Panc1 (cell line): ENCODE measurements at regions not wholly inside any gene's neighbourhood (a gene's known extent, or its start where the extent isn't known, plus 50 kb on each side); places are given as distances from the start of the nearest gene placed in this dataset.

Source experiments
- ATAC-seq: fragments of 200-7000 bp; cut with Tn5 transposase; 2 replicates; pipeline ENCODE4 v1.9.1; 2020; ENCODE audit warnings: mild to moderate bottlenecking, moderate library complexity
- BruUV-seq: library from RNA; stranded (reverse); fragments of 400-500 nt; replicated peaks from 2 replicates; lab custom pipeline; 2021; lab: Mats Ljungman, UMichigan
- CTCF ChIA-PET: fragments of 300-600 bp; sonication (Branson Sonifier 250); formaldehyde crosslinking; loops from one replicate; lab custom pipeline; 2022; ENCODE audit warnings: antibody characterized with exemption; lab: Charles Lee
- POLR2A ChIA-PET: fragments of 300-600 bp; sonication (Branson Sonifier 250); formaldehyde crosslinking; loops from one replicate; lab custom pipeline; 2022; ENCODE audit warnings: antibody characterized with exemption; lab: Charles Lee
- DNase-seq: peaks from one replicate; pipeline ENCODE4 v3.0.0-alpha.2; 2010; ENCODE audit warnings: low read depth, low spot score
- H3K27ac ChIP-seq: 2 replicates; pipeline ENCODE4 v1.5.1; 2011; ENCODE audit warnings: mild to moderate bottlenecking, low read length, inconsistent platforms
- H3K27me3 ChIP-seq: fragments of 200-500 bp; sonication (Bioruptor generic); 2 replicates; pipeline ENCODE4 v1.6.0; 2014; ENCODE audit warnings: low read length, inconsistent platforms; ENCODE audit not compliant: control insufficient read depth, insufficient read depth
- H3K36me3 ChIP-seq: fragments of 200-500 bp; sonication (Bioruptor generic); 2 replicates; pipeline ENCODE4 v1.5.1; 2014; ENCODE audit warnings: inconsistent platforms, mild to moderate bottlenecking, low read length, moderate library complexity; ENCODE audit not compliant: control insufficient read depth, insufficient read depth
- H3K4me1 ChIP-seq: 2 replicates; pipeline ENCODE4 v1.5.1; 2011; ENCODE audit warnings: inconsistent platforms, mild to moderate bottlenecking, low read length, moderate library complexity; ENCODE audit not compliant: control insufficient read depth, insufficient read depth
- H3K4me3 ChIP-seq, 2 experiments: 2 replicates each; pipeline ENCODE4 v1.5.1; 2011 to 2012; ENCODE audit warnings: low read depth in 2 of 2, low read length in 2 of 2, mild to moderate bottlenecking in 2 of 2, inconsistent platforms in 1 of 2, moderate library complexity in 1 of 2
- H3K9me3 ChIP-seq: fragments of 200-500 bp; sonication (Bioruptor generic); 2 replicates; pipeline ENCODE4 v1.5.1; 2014; ENCODE audit warnings: low read depth, mild to moderate bottlenecking, inconsistent platforms, low read length, moderate library complexity; ENCODE audit not compliant: control insufficient read depth, insufficient read depth
- CTCF ChIP-seq: fragments of 450-650 bp; IDR thresholded peaks from 2 replicates; pipeline ENCODE4 v1.5.1; 2017; ENCODE audit warnings: mild to moderate bottlenecking
- POLR2AphosphoS5 ChIP-seq: IDR thresholded peaks from 2 replicates; pipeline ENCODE4 v1.6.1; 2012; ENCODE audit warnings: mild to moderate bottlenecking, low read depth, low read length, moderate library complexity
- REST ChIP-seq, 2 experiments: IDR thresholded peaks; 2 replicates each; pipeline ENCODE4 v1.6.1; 2011 to 2012; ENCODE audit warnings: low read depth in 2 of 2, control low read depth in 1 of 2, low read length in 1 of 2, mild to moderate bottlenecking in 1 of 2, moderate library complexity in 1 of 2; ENCODE audit not compliant: insufficient read depth in 1 of 2
- SIN3A ChIP-seq: IDR thresholded peaks from 2 replicates; pipeline ENCODE4 v1.6.1; 2012; ENCODE audit warnings: low read depth, mild to moderate bottlenecking, low read length, moderate library complexity, borderline replicate concordance; ENCODE audit not compliant: insufficient read depth
- TCF7L2 ChIP-seq: IDR thresholded peaks from 2 replicates; pipeline ENCODE4 v1.6.1; 2011; ENCODE audit warnings: mild to moderate bottlenecking, low read depth, low read length, inconsistent platforms
- in situ Hi-C: cut with HindIII; loops from 2 replicates; pipeline ENCODE4 v1.10.0; 2016; ENCODE audit warnings: low sequenced_read_pairs, low pct_unique_long_range_greater_than_20kb
- intact Hi-C: fragments of 100-400 bp; cut with micrococcal nuclease; formaldehyde crosslinking; loops from one replicate; pipeline ENCODE4 v1.10.0; 2022; ENCODE audit not compliant: unreplicated experiment

DNA sequence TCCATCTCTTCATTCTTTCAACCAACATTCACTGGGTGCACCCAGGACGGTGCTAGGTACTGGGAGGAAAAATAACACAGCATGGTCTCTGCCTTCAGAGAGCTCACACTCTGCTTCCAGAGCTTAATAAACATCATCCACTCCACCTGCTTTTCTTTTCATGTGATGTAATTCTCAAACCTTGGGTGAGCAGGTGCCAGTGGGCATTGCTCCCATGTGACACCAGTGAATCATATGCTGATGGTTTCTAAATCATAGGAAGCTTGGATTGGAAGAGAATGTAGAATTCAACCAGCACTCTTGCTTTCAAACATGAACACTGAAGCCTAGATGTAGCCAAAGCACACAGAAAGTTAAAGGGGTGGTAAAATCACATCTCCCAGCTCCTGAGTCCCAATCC is 189.8 kb downstream of the FOXA2 start:
- H3K9me3 ChIP-seq, result peaks cover 4% of the 10 kb centered on the region; the same call in 1 of the 2 replicates
- no peaks in the 10 kb centered on the region for H3K27me3 ChIP-seq
- ATAC-seq, result no peak
- intact Hi-C loops, result no loop called here
- peaks cover 16% of the 10 kb centered on the region for H3K4me1 ChIP-seq
- POLR2A ChIA-PET, result no interaction called here
- peak overlapping the region; percentile 41; the same call in 1 of the 2 replicates for H3K27ac ChIP-seq
- no peak for DNase-seq
- CTCF ChIA-PET, result no interaction called here
- H3K4me3 ChIP-seq, result no peak overlapping the region
- BruUV-seq, result no TSS peak
- in situ Hi-C loops, result no loop called here
- H3K36me3 ChIP-seq, result no peaks in the 10 kb centered on the region
- TF ChIP-seq POLR2AphosphoS5, result no peak
- TF ChIP-seq SIN3A, result no peak
- no peak for TF ChIP-seq TCF7L2
- TF ChIP-seq REST (IDR thresholded peaks at IDR 0.05; ENCODE audit: insufficient read depth in 1 of 2, low read depth in 2 of 2, low read length in 1 of 2), result no peak
- no peak for TF ChIP-seq CTCF

GRCh38 chr20:22390543-22390903 is 193.8 kb downstream of the FOXA2 start:
- CTCF ChIA-PET, result no interaction called here
- peaks cover 4% of the 10 kb centered on the region; the same call in 1 of the 2 replicates for H3K9me3 ChIP-seq
- peaks cover 34% of the 10 kb centered on the region for H3K4me1 ChIP-seq
- no peak for TF ChIP-seq CTCF
- H3K27me3 ChIP-seq, result no peaks in the 10 kb centered on the region
- H3K36me3 ChIP-seq, result no peaks in the 10 kb centered on the region
- POLR2A ChIA-PET, result interaction anchor here (0.6 to 0.9 kb wide), 3 partner anchors 78 to 1502 kb away, joined by 3 to 5 read pairs (median 3); no protein-coding TSS in a partner anchor
- H3K27ac ChIP-seq, result peak overlapping the region; percentile 91
- H3K4me3 ChIP-seq, result no peak overlapping the region
- DNase-seq (no peak), ATAC-seq (peak; percentile 71)
- in situ Hi-C loops (no loop called here), intact Hi-C loops (no loop called here)
- BruUV-seq, result no TSS peak
